Activated effector memory CD4-positive, alpha-beta T cell treated with Interleukin-2 at 50 U/mL for 16 hours (primary cell): ENCODE measurements at regions not wholly inside any gene's neighbourhood (a gene's known extent, or its start where the extent isn't known, plus 50 kb on each side); places are given as distances from the start of the nearest gene placed in this dataset.

Experiments used
- DNase-seq: peaks from one replicate; pipeline ENCODE4 v3.0.0-alpha.2; 2020

DNA sequence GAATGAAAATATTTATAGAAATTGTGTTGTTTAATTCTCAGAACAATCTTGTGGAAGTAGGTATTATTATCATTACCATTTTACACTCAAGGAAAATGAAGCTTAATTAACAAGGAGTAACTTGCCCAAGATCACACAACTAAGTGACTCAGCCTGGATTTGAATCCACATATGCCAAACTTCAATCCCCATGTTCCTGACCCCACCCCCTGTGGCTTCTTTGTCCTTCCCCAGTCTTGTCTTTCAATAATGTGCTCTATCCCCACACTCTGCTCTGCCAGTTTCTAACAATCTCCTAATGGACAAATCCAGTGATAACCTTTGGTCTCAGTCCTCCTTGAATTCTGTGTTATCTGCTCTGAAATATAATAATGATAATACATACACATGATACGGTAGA is 355.2 kb downstream of the BMP4 start:
- DNase-seq: no peak

- DNase-seq: no peak
These were observed 357.2 kb downstream of the BMP4 start for GRCh38 chr14:53599221-53599945.

GRCh38 chr14:53596853-53597525 is 359.6 kb downstream of the BMP4 start:
- no peak for DNase-seq

GRCh38 chr14:53591816-53592215 is 364.8 kb downstream of the BMP4 start:
- no peak for DNase-seq

DNA sequence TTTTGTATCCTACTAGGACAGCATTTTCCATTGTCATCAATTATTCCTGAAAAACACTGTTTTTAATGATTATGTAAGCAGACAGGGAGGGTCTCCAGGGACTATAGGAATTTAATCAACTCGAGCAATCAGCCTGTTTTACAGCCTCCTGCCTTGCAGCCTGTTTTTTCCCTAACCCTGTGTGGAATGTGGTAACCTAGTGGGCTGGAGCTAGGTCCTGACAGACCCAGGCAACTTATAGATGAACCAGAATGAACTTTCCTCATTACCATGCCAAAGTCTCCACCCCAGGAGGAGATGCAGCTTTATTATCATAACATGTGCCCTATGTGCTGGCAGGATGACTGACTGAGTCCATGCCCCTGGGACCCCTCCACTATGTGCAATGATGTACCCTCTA is 375.1 kb downstream of the BMP4 start:
- DNase-seq: no peak

- DNase-seq: no peak
These were observed 384.8 kb downstream of the BMP4 start for GRCh38 chr14:53571641-53572328.

DNA sequence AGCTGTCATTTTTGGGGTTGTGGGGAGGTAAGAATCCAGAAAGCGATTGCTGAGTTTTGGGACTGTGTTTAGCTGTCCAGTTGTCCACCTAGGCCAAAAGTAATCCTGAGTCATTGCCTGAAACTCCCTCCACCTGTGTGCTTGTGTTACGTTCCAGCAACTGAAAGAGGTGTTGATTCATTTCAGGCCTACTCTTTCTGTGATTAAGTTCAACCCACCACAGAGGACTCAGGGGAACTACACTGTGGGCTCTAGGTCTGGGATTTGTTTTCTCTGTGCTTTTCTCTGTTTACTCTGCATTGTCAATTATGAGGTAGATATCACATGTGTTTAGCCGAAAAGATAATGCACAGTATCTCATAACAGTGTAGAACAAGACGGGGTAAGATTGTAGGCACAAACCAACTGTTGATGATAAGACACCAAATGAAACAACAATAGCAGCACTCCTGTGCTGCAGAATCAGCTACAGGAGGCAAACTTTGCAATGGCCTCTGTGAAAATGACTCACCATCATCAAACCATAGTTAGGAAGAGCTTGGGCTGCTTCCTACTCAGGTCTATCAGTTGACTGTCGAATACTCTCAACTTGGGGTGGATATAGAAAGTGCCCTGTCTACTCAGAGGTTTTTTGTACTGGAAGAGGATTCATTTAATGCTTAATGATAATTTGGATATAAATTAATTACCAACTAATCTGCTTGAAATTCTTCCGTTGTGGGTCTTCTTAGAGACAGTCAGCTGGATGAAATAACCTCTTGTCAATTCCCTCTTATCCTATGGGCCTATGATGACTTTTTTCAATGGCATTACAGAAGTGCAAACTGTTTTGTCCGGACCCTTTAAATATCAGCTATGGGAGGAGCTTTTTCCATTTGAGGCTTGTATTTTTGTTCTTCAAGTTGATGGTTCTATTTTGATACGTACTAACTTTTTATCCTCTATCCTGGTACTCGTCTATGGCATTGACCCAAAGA is 385.9 kb downstream of the BMP4 start:
- DNase-seq: no peak

- no peak for DNase-seq
These were observed 387.2 kb downstream of the BMP4 start for GRCh38 chr14:53569446-53569845.

DNA sequence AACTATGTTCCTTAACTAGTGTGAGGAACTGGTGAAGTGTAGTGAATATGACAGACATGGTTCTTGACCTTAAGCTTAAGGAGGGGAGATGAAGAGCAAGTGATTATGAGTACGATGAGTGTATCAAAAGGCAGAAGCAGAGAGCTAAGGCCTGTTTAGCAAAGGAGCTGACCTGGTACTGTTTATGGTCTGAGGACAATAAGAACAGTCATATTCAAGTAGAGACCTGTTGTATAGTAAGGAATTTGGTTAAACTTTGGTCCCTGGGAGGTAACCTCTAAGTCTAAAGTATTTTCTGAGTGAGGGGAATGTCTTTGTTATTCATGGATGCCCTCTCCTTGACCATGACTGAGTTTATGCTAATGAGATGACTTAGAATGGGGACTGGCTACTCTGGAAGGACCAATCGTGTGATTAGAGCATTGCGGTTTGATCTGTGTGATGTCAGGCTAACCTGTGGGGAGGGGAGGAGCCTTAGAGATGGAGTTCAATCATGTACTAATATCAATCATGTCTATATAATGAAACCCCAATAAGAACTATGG is 389.3 kb downstream of the BMP4 start:
- DNase-seq: no peak

DNA sequence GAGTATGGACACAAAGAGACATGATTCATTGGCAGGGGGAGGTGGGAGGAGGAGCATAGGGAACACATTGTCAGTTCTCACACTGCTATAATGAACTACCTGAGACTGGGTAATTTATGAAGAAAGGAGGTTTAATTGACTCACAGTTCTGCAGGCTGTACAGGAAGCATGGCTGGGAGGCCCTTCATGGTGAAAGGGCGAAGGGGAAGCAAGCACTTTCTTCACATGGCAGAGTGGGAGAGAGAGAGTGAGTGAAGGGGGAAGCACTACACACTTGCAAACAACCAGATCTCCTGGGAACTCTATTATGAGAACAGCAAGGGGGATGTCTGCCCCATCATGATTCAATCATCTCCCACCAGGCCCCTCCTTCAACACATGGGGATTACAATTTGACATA is 391.8 kb downstream of the BMP4 start:
- no peak for DNase-seq

GRCh38 chr14:53563628-53564027 is 393.0 kb downstream of the BMP4 start:
- DNase-seq: no peak

DNA sequence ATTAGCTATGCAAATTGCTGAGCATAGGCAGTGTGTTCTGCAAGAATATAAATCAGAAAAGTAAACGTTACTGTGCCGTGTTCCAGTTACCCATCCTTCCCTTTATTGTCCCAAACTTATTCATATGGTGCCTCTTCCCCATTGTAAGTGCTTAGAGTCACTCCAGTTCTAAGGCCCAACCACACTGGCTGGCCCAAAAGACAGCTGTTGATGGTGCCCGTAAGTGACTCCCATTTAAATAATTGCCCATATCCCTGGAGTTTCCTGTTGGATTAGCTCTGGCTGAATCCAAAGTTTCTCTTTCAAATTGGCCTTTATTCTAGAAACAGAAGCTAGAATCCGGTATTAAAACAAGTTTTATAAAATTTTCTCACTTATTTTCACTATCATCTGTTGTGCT is 400.1 kb upstream of the DDHD1 start:
- no peak for DNase-seq

- DNase-seq: no peak
These were observed 398.7 kb upstream of the DDHD1 start for GRCh38 chr14:53551862-53552261.

- DNase-seq: no peak
These were observed 397.7 kb upstream of the DDHD1 start for GRCh38 chr14:53550776-53551175.

GRCh38 chr14:53549956-53550355 is 396.8 kb upstream of the DDHD1 start:
- no peak for DNase-seq

DNA sequence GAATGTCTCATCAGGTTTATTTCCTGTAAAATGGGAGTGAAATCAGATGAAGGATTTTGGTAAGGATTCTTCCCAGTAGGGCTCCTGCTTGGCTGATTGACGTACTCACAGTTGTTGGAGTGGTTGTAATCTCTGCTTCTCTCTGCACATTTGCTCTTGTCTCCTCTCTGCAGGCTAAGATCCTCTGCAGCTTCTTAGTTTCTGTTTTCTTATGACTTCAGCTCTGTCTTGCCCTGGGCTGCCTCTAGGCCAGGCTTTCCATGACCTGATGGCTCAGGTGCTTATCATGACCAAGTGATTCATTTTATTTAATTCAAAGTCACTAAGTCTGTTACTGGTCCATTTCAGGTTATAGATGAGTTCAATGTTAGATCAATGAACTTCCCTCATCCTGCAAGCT is 394.5 kb upstream of the DDHD1 start:
- DNase-seq: no peak

- no peak for DNase-seq
These were observed 392.1 kb upstream of the DDHD1 start for GRCh38 chr14:53545217-53545616.

- no peak for DNase-seq
These were observed 389.6 kb upstream of the DDHD1 start for GRCh38 chr14:53542732-53543131.

DNA sequence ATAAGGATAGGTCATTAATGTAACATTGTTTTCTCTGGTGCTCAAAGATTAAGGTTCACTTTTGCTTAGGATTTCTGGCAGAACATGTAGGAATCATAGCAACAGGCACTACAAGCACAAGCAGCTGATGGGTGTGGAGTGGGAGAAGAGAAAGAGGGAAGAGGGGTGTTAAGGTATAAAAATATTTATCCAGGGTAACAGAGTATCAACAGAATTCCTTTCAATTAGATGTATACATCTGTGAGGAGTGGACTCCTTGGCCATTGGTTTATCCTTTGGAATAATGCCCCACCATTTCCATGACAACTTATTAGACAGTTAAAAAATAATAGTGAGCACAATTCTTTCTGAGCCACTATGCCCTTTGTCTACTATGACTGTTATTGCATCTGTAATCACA is 388.3 kb upstream of the DDHD1 start:
- no peak for DNase-seq

GRCh38 chr14:53539489-53540126 is 386.5 kb upstream of the DDHD1 start:
- no peak for DNase-seq

GRCh38 chr14:53538316-53538881 is 385.3 kb upstream of the DDHD1 start:
- DNase-seq: no peak
